WTC11 (cell line): ENCODE measurements at regions not wholly inside any gene's neighbourhood (a gene's known extent, or its start where the extent isn't known, plus 50 kb on each side); places are given as distances from the start of the nearest gene placed in this dataset.

ENCODE experiments used
- ATAC-seq: fragments of 200-7000 bp; cut with Tn5 transposase; 2 replicates; pipeline ENCODE4 v1.10.0; 2021; ENCODE audit warnings: mild to moderate bottlenecking, moderate library complexity
- CTCF ChIA-PET: fragments of 300-600 bp; sonication (Branson Sonifier 250); formaldehyde crosslinking; loops from one replicate; lab custom pipeline; 2021; ENCODE audit warnings: antibody characterized with exemption; lab: Charles Lee
- POLR2A ChIA-PET: fragments of 350-600 bp; sonication (Branson Sonifier 250); formaldehyde crosslinking; loops from one replicate; lab custom pipeline; 2021; ENCODE audit warnings: antibody characterized with exemption; lab: Charles Lee
- DNase-seq: peaks from one replicate; pipeline ENCODE4 v3.0.0; 2021; ENCODE audit warnings: low spot score
- H3K27ac Mint-ChIP-seq: 2 replicates; pipeline ENCODE4 v1.8.0; 2021; ENCODE audit warnings: mixed read lengths
- H3K27me3 Mint-ChIP-seq: 2 replicates; pipeline ENCODE4 v1.8.0; 2021; ENCODE audit warnings: low read depth, mild to moderate bottlenecking, moderate library complexity, mixed read lengths
- H3K36me3 Mint-ChIP-seq: 2 replicates; pipeline ENCODE4 v1.8.0; 2021; ENCODE audit warnings: mixed read lengths
- H3K4me1 Mint-ChIP-seq: 2 replicates; pipeline ENCODE4 v1.8.0; 2022; ENCODE audit warnings: mixed read lengths
- H3K4me3 Mint-ChIP-seq: 2 replicates; pipeline ENCODE4 v1.8.0; 2021; ENCODE audit warnings: mild to moderate bottlenecking, moderate library complexity, mixed read lengths
- H3K9me3 Mint-ChIP-seq: 2 replicates; pipeline ENCODE4 v1.8.0; 2021; ENCODE audit warnings: mixed read lengths
- ATF1 ChIP-seq: sonication (generic); formaldehyde crosslinking; IDR thresholded peaks from 2 replicates; pipeline ENCODE4 v1.8.1; 2023; ENCODE audit warnings: mild to moderate bottlenecking, moderate library complexity, missing genetic modification reagents
- CBFB ChIP-seq: sonication (generic); formaldehyde crosslinking; IDR thresholded peaks from 2 replicates; pipeline ENCODE4 v1.8.1; 2022; ENCODE audit warnings: mild to moderate bottlenecking, low read depth, missing genetic modification reagents
- CREM ChIP-seq: sonication (generic); formaldehyde crosslinking; IDR thresholded peaks from 2 replicates; pipeline ENCODE4 v1.8.1; 2022; ENCODE audit warnings: mild to moderate bottlenecking, missing genetic modification reagents, moderate library complexity
- EMX1 ChIP-seq: fragments of 250-450 bp; sonication (Bioruptor Pico); IDR thresholded peaks from 2 replicates; pipeline ENCODE4 v1.8.0; 2021; ENCODE audit warnings: mild to moderate bottlenecking
- KAT7 ChIP-seq: sonication (generic); formaldehyde crosslinking; IDR thresholded peaks from 2 replicates; pipeline ENCODE4 v1.8.1; 2023; ENCODE audit warnings: missing genetic modification reagents, mild to moderate bottlenecking, borderline replicate concordance
- MYBL2 ChIP-seq: sonication (generic); formaldehyde crosslinking; IDR thresholded peaks from 2 replicates; pipeline ENCODE4 v1.8.1; 2023; ENCODE audit warnings: mild to moderate bottlenecking, moderate library complexity, missing genetic modification reagents
- NFATC4 ChIP-seq: fragments of 250-450 bp; sonication (Bioruptor Pico); IDR thresholded peaks from 2 replicates; pipeline ENCODE4 v1.9.0; 2021; ENCODE audit warnings: mild to moderate bottlenecking
- NR3C1 ChIP-seq: sonication (generic); formaldehyde crosslinking; conservative IDR thresholded peaks from 2 replicates; pipeline ENCODE4 v1.8.1; 2023; ENCODE audit warnings: low read depth, mild to moderate bottlenecking, missing genetic modification reagents
- SP1 ChIP-seq: sonication (generic); formaldehyde crosslinking; conservative IDR thresholded peaks from 2 replicates; pipeline ENCODE4 v1.8.1; 2022; ENCODE audit warnings: missing genetic modification reagents
- ZNF121 ChIP-seq: sonication (generic); formaldehyde crosslinking; IDR thresholded peaks from 2 replicates; pipeline ENCODE4 v1.8.0; 2023; ENCODE audit warnings: missing genetic modification reagents
- ZNF416 ChIP-seq: fragments of 250-450 bp; sonication (Bioruptor Pico); IDR thresholded peaks from 2 replicates; pipeline ENCODE4 v1.9.0; 2021; ENCODE audit warnings: mild to moderate bottlenecking, inconsistent platforms
- TF ChIP-seq, protein P1 (sequence below): sonication (generic); formaldehyde crosslinking; IDR thresholded peaks from 2 replicates; pipeline ENCODE4 v1.8.1; 2023; ENCODE audit warnings: mild to moderate bottlenecking, missing genetic modification reagents
- TF ChIP-seq, protein P2 (sequence below): fragments of 250-450 bp; sonication (Bioruptor Pico); IDR thresholded peaks from 2 replicates; pipeline ENCODE4 v1.9.0; 2021; ENCODE audit warnings: mild to moderate bottlenecking
- TF ChIP-seq, protein P3 (sequence below): sonication (generic); formaldehyde crosslinking; IDR thresholded peaks from 2 replicates; pipeline ENCODE4 v1.8.1; 2023; ENCODE audit warnings: mild to moderate bottlenecking, missing genetic modification reagents, moderate library complexity
- TF ChIP-seq, protein P4 (sequence below): fragments of 250-450 bp; sonication (Bioruptor Pico); conservative IDR thresholded peaks from 2 replicates; pipeline ENCODE4 v1.9.0; 2021; ENCODE audit warnings: mild to moderate bottlenecking
- TF ChIP-seq, protein P5 (sequence below): sonication (generic); formaldehyde crosslinking; conservative IDR thresholded peaks from 2 replicates; pipeline ENCODE4 v1.8.1; 2022; ENCODE audit warnings: mild to moderate bottlenecking, missing genetic modification reagents
- TF ChIP-seq, protein P6 (sequence below): sonication (generic); formaldehyde crosslinking; IDR thresholded peaks from 2 replicates; pipeline ENCODE4 v1.8.0; 2022; ENCODE audit warnings: mild to moderate bottlenecking, missing genetic modification reagents
- TF ChIP-seq, protein P7 (sequence below): sonication (generic); formaldehyde crosslinking; IDR thresholded peaks from 2 replicates; pipeline ENCODE4 v1.8.0; 2023; ENCODE audit warnings: mild to moderate bottlenecking, missing genetic modification reagents
- TF ChIP-seq, protein P8 (sequence below): fragments of 250-450 bp; sonication (Bioruptor Pico); IDR thresholded peaks from 2 replicates; pipeline ENCODE4 v1.9.0; 2021; ENCODE audit warnings: mild to moderate bottlenecking

DNA sequence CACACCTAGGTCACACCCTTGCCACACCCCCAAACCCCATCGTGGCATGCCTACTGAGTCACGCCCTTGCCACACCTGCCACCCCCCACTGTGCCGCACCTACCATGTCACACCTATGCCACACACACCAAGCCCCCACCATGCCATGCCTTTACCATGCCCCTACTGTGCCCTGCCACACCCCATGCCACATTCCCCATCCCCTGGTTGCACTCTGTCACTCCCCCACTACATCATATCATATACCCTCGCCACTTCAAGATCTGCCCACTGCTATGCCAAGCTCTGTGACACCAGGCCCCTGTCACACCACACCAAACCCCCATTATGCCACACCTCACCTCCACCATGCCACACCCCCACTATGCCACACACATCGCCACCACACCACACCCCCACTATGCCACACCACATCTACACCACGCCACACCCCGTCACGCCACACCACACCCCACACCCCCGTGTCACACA is 101.2 kb downstream of the OLFM1 start:
- CTCF ChIA-PET, result no interaction called here

DNA sequence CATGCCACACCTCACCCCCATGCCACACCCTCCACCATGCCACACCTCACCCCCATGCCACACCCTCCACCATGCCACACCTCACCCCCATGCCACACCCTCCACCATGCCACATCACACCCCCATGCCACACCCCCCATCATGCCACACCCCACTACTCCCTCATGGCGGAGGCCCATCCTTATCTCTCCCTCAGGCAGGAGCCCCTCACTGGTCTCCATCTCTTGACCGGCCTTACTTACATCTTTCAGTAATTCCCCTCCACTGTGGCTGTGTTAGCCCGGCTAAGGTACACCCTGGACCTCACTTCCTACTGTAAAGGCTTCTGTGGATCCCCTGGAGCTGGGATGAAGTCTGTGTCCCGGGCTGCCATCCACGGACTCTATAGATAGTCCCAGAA is 102.0 kb downstream of the OLFM1 start:
- Mint-ChIP-seq H3K36me3 (no peaks in the 10 kb centered on the region), H3K4me1 (peaks cover 4% of the 10 kb centered on the region; the same call in 1 of the 2 replicates), H3K4me3 (no peak overlapping the region), H3K27ac (no peak overlapping the region), H3K27me3 (no peaks in the 10 kb centered on the region; the same call in 1 of the 2 replicates), H3K9me3 (no peaks in the 10 kb centered on the region)
- DNase-seq (no peak), ATAC-seq (no peak)
- ChIA-PET POLR2A (no interaction called here), CTCF (no interaction called here)
- TF ChIP-seq ZNF121 (CRISPR knock-in tag) (no peak), CREM (CRISPR knock-in tag) (no peak), NR3C1 (CRISPR knock-in tag) (no peak), NFATC4 (CRISPR knock-in tag) (no peak), MYBL2 (CRISPR knock-in tag) (no peak), CBFB (CRISPR knock-in tag) (no peak), SP1 (CRISPR knock-in tag) (no peak)
- TF ChIP-seq, protein P1, sequence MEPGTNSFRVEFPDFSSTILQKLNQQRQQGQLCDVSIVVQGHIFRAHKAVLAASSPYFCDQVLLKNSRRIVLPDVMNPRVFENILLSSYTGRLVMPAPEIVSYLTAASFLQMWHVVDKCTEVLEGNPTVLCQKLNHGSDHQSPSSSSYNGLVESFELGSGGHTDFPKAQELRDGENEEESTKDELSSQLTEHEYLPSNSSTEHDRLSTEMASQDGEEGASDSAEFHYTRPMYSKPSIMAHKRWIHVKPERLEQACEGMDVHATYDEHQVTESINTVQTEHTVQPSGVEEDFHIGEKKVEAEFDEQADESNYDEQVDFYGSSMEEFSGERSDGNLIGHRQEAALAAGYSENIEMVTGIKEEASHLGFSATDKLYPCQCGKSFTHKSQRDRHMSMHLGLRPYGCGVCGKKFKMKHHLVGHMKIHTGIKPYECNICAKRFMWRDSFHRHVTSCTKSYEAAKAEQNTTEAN (CRISPR knock-in tag), result no peak
- TF ChIP-seq, protein P2, sequence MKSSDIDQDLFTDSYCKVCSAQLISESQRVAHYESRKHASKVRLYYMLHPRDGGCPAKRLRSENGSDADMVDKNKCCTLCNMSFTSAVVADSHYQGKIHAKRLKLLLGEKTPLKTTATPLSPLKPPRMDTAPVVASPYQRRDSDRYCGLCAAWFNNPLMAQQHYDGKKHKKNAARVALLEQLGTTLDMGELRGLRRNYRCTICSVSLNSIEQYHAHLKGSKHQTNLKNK (CRISPR knock-in tag), result no peak
- TF ChIP-seq, protein P3, sequence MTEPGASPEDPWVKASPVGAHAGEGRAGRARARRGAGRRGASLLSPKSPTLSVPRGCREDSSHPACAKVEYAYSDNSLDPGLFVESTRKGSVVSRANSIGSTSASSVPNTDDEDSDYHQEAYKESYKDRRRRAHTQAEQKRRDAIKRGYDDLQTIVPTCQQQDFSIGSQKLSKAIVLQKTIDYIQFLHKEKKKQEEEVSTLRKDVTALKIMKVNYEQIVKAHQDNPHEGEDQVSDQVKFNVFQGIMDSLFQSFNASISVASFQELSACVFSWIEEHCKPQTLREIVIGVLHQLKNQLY, result no peak
- TF ChIP-seq, protein P4, sequence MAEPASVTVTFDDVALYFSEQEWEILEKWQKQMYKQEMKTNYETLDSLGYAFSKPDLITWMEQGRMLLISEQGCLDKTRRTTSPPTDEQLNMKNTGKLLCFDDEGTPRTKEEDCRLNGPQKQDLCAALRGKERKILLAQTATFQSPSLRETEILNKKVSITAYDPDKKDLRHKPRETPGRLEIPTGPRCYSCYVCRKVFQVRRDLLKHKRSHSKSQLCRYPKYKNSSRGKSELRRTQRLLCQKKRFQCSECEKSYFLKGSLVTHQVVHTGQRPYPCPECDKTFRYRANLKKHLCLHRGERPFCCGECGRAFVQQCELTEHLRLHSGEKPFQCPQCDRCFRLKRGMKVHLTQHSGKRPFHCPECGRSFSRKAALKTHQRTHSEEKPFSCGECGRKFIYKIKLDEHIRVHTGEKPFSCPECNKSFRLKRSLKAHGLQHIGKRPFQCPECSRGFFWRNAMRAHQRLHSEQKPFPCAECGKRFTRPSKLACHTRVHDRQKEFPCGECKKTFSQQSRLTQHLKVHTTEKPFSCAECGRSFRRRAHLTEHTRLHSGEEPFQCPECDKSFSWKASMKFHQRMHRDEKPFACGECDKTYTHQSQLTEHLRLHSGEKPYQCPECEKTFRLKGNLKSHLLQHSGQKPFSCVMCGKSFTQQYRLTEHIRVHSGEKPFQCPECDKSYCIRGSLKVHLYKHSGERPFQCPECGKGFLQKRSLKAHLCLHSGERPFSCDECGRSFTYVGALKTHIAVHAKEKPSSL (CRISPR knock-in tag), result no peak

More for the DNA sequence above, 101.2 kb downstream of the OLFM1 start:
- peaks cover 4% of the 10 kb centered on the region; the same call in 1 of the 2 replicates for H3K4me1 Mint-ChIP-seq
- H3K36me3 Mint-ChIP-seq, result no peaks in the 10 kb centered on the region
- no peak for ATAC-seq
- H3K27me3 Mint-ChIP-seq, result no peaks in the 10 kb centered on the region; the same call in 1 of the 2 replicates
- TF ChIP-seq, protein P5, sequence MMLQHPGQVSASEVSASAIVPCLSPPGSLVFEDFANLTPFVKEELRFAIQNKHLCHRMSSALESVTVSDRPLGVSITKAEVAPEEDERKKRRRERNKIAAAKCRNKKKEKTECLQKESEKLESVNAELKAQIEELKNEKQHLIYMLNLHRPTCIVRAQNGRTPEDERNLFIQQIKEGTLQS (CRISPR knock-in tag), result no peak
- TF ChIP-seq ZNF416 (CRISPR knock-in tag) (no peak), CBFB (CRISPR knock-in tag) (no peak), EMX1 (CRISPR knock-in tag) (no peak), ATF1 (CRISPR knock-in tag) (no peak), KAT7 (CRISPR knock-in tag) (no peak)
- TF ChIP-seq, protein P6, sequence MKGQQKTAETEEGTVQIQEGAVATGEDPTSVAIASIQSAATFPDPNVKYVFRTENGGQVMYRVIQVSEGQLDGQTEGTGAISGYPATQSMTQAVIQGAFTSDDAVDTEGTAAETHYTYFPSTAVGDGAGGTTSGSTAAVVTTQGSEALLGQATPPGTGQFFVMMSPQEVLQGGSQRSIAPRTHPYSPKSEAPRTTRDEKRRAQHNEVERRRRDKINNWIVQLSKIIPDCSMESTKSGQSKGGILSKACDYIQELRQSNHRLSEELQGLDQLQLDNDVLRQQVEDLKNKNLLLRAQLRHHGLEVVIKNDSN (CRISPR knock-in tag), result no peak
- TF ChIP-seq, protein P1 (CRISPR knock-in tag), result no peak
- TF ChIP-seq, protein P7, sequence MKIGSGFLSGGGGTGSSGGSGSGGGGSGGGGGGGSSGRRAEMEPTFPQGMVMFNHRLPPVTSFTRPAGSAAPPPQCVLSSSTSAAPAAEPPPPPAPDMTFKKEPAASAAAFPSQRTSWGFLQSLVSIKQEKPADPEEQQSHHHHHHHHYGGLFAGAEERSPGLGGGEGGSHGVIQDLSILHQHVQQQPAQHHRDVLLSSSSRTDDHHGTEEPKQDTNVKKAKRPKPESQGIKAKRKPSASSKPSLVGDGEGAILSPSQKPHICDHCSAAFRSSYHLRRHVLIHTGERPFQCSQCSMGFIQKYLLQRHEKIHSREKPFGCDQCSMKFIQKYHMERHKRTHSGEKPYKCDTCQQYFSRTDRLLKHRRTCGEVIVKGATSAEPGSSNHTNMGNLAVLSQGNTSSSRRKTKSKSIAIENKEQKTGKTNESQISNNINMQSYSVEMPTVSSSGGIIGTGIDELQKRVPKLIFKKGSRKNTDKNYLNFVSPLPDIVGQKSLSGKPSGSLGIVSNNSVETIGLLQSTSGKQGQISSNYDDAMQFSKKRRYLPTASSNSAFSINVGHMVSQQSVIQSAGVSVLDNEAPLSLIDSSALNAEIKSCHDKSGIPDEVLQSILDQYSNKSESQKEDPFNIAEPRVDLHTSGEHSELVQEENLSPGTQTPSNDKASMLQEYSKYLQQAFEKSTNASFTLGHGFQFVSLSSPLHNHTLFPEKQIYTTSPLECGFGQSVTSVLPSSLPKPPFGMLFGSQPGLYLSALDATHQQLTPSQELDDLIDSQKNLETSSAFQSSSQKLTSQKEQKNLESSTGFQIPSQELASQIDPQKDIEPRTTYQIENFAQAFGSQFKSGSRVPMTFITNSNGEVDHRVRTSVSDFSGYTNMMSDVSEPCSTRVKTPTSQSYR (CRISPR knock-in tag), result no peak
- TF ChIP-seq, protein P8, sequence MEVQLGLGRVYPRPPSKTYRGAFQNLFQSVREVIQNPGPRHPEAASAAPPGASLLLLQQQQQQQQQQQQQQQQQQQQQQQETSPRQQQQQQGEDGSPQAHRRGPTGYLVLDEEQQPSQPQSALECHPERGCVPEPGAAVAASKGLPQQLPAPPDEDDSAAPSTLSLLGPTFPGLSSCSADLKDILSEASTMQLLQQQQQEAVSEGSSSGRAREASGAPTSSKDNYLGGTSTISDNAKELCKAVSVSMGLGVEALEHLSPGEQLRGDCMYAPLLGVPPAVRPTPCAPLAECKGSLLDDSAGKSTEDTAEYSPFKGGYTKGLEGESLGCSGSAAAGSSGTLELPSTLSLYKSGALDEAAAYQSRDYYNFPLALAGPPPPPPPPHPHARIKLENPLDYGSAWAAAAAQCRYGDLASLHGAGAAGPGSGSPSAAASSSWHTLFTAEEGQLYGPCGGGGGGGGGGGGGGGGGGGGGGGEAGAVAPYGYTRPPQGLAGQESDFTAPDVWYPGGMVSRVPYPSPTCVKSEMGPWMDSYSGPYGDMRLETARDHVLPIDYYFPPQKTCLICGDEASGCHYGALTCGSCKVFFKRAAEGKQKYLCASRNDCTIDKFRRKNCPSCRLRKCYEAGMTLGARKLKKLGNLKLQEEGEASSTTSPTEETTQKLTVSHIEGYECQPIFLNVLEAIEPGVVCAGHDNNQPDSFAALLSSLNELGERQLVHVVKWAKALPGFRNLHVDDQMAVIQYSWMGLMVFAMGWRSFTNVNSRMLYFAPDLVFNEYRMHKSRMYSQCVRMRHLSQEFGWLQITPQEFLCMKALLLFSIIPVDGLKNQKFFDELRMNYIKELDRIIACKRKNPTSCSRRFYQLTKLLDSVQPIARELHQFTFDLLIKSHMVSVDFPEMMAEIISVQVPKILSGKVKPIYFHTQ (CRISPR knock-in tag), result no peak
- H3K4me3 Mint-ChIP-seq, result no peak overlapping the region
- H3K27ac Mint-ChIP-seq, result no peak overlapping the region
- DNase-seq, result no peak
- POLR2A ChIA-PET, result no interaction called here
- no peaks in the 10 kb centered on the region for H3K9me3 Mint-ChIP-seq
